ENCODE measurements at regions not wholly inside any gene's neighbourhood (a gene's known extent, or its start where the extent isn't known, plus 50 kb on each side); places are given as distances from the start of the nearest gene placed in this dataset.

- no peaks in the 10 kb centered on the region for H4K20me1 ChIP-seq (replicated peaks; ENCODE audit: insufficient read depth)
- Mint-ChIP-seq H3K36me3 (ENCODE audit: low read depth) (no peaks in the 10 kb centered on the region), H3K9me3 (no peaks in the 10 kb centered on the region; the same call in 2 of the 3 replicates), H3K27me3 (ENCODE audit: insufficient read depth, low read depth, poor library complexity) (no peaks in the 10 kb centered on the region), H3K4me1 (peaks cover 5% of the 10 kb centered on the region; the same call in 1 of the 3 replicates), H3K27ac (no peak overlapping the region), H3K4me3 (no peak overlapping the region)
- no peak overlapping the region for H2AFZ ChIP-seq
- no peak overlapping the region for H3K27ac ChIP-seq (ENCODE audit: low read depth)
- no peaks in the 10 kb centered on the region for H3K36me3 ChIP-seq (ENCODE audit: insufficient read depth)
- no peak for DNase-seq (ENCODE audit: low spot score)
- H3K27me3 ChIP-seq (ENCODE audit: insufficient read depth): no peaks in the 10 kb centered on the region
- no peaks in the 10 kb centered on the region for H3F3A ChIP-seq (replicated peaks; ENCODE audit: low read depth)
- no peaks in the 10 kb centered on the region for H3K79me2 ChIP-seq (replicated peaks; ENCODE audit: insufficient read depth)
- no peaks in the 10 kb centered on the region for H3K4me1 ChIP-seq (ENCODE audit: insufficient read depth)
- no peak overlapping the region for H3K4me3 ChIP-seq
- H3K4me2 ChIP-seq: no peak overlapping the region
- H3K9me2 ChIP-seq (ENCODE audit: insufficient read depth): no peaks in the 10 kb centered on the region
- no peak for ATAC-seq
- TF ChIP-seq, protein P1, sequence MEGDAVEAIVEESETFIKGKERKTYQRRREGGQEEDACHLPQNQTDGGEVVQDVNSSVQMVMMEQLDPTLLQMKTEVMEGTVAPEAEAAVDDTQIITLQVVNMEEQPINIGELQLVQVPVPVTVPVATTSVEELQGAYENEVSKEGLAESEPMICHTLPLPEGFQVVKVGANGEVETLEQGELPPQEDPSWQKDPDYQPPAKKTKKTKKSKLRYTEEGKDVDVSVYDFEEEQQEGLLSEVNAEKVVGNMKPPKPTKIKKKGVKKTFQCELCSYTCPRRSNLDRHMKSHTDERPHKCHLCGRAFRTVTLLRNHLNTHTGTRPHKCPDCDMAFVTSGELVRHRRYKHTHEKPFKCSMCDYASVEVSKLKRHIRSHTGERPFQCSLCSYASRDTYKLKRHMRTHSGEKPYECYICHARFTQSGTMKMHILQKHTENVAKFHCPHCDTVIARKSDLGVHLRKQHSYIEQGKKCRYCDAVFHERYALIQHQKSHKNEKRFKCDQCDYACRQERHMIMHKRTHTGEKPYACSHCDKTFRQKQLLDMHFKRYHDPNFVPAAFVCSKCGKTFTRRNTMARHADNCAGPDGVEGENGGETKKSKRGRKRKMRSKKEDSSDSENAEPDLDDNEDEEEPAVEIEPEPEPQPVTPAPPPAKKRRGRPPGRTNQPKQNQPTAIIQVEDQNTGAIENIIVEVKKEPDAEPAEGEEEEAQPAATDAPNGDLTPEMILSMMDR (conservative IDR thresholded peaks at IDR 0.05; ENCODE audit: low read depth in 2 of 2): no peak
- TF ChIP-seq EZH2 (IDR thresholded peaks at IDR 0.05; ENCODE audit: low read depth, unreplicated experiment): no peak
- no peak for TF ChIP-seq EZH2phosphoT487 (IDR thresholded peaks at IDR 0.05; ENCODE audit: unreplicated experiment)
- no peak for TF ChIP-seq NANOG (IDR thresholded peaks at IDR 0.05; ENCODE audit: borderline replicate concordance)
- TF ChIP-seq REST (IDR thresholded peaks at IDR 0.05; ENCODE audit: unreplicated experiment): no peak
- TF ChIP-seq CREB1 (CRISPR knock-in tag; IDR thresholded peaks at IDR 0.05; ENCODE audit: low read depth): no peak
- TF ChIP-seq JUNB (IDR thresholded peaks at IDR 0.05; ENCODE audit: unreplicated experiment): no peak
- TF ChIP-seq ZNF331 (CRISPR knock-in tag; IDR thresholded peaks at IDR 0.05; ENCODE audit: low read depth): no peak
- TF ChIP-seq ZNF462 (CRISPR knock-in tag; IDR thresholded peaks at IDR 0.05): no peak
- no peak for TF ChIP-seq ETS1 (IDR thresholded peaks at IDR 0.05)
- TF ChIP-seq ZNF114 (CRISPR knock-in tag; IDR thresholded peaks at IDR 0.05): no peak
- TF ChIP-seq POLR2AphosphoS5 (IDR thresholded peaks at IDR 0.05; ENCODE audit: low read depth): no peak
- no peak for TF ChIP-seq STAT1 (IDR thresholded peaks at IDR 0.05; ENCODE audit: unreplicated experiment)
Observed at GRCh38 chr5:30926218-30926617, 267.3 kb upstream of the CDH6 start.

Data from GM23338 (cell line).